ENCODE measurements at regions not wholly inside any gene's neighbourhood (a gene's known extent, or its start where the extent isn't known, plus 50 kb on each side); places are given as distances from the start of the nearest gene placed in this dataset.

DNA sequence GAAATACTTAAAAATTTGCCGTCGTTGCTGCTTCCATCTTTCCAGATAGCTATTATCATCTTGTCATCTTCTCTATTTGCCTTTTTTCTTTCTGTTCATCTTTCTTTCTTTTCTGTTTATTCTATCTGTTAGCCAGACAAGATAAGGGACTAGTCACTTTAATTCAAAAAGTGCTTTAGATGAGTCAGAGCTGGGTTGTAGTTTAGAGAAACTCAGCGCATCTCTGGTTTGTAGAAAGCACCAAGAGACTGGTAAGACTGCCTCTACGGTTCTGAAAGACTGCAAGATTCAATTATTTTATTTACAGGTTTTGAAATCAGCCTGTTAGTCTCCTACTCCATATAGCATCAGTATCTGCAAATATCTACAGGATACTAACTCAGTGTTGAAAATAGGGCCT is 562.8 kb upstream of the RIOK2 start:
- FAIRE-seq, result no peak

DNA sequence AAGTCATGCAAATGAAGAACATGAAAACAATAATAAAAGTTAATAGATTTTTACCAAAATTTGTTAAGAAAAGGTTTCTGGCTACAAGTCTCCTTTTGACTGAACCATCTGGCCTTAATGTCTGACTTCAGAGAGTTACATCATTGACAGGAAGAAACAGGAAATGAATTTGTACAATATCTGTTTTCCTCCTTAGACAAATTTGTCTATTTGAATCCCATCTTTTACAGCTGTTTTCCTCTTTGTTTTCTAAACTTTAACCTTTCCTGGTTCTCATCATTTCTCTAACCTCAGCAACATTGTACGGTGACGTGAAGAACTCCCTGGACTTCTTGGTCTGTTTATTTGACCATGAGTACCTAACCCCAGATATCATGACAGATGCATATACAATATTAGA is 567.5 kb upstream of the RIOK2 start:
- FAIRE-seq, result no peak

DNA sequence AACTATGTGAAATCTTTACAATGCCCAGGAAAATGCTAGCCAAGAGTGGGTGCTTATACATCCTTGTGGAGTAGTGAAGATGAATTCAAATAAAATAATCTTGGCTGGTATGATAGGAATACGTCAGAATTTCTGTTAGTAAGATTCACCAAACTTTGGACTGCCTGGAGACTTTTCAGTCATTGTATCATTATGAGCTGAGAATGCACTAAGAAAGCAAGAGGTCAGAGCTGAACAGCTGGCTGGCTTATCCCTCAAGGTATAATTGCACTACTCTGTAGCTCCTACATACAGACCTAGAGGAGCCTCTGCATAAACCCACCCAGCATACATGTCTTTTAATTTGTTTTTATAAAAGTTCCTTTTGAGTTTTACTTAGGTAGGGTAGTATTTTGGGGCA is 568.5 kb upstream of the RIOK2 start:
- FAIRE-seq, result no peak

DNA sequence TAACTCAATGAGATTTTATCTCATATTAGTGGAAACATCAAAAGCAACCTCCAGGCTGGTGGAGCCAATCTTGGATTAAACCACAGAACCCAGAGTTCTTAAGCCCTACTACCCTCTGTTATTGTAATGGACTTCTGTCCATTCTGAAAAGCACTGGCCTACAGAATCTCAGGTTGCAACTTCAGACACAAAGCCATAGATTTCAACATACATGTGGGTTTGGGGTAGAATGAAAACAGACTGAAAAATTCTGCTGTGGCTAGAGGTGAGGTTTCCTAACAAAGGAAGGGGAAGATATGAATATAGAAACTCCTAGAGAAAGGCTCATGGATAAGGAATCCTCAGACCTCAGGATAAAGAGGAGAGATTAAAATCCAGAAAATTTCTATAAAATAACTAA is 569.8 kb upstream of the RIOK2 start:
- FAIRE-seq, result no peak

GRCh38 chr5:97762483-97762882 is 579.4 kb upstream of the RIOK2 start:
- no peak for FAIRE-seq

DNA sequence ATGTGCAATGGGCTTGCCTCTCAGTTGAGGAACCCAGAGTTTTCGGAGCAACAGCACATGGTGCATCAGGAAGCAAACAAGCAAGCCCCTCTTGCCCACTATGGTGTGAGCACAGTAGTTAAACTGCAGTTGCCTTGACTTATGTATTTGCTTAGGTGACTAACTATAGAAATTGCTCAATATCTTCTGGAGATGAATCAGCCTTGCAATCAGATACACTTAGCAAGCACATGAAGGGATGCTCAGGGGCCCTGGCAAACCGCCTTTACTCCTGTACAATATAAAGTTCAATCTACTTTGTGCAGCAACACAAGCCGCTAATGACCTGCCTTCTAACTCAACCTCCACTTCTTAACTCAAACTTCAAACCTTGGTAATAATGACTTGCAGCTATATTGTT is 581.7 kb upstream of the RIOK2 start:
- FAIRE-seq, result no peak

DNA sequence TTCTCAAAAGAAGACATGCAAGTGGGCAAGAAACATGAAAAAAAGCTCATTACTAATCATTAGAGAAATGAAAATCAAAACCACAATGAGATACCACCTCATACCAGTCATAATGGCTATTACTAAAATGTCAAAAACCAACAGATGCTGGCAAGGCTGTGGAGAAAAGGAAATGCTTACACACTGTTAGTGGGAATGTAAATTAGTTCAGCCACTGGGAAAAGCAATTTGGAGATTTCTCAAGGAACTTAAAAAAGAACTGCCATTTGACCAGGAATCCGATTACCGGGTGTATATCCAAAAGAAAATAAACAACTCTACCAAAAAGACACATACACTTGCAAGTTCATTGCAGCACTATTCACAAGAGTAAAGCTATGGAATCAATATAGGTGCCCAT is 595.4 kb upstream of the RIOK2 start:
- no peak for FAIRE-seq

- peak; percentile 83 for FAIRE-seq
Measured at GRCh38 chr5:97788369-97788768, 605.3 kb upstream of the RIOK2 start.

GRCh38 chr5:97797994-97798451 is 615.0 kb upstream of the RIOK2 start:
- no peak for FAIRE-seq

- FAIRE-seq, result no peak
Measured at GRCh38 chr5:97801461-97801860, 618.4 kb upstream of the RIOK2 start.

DNA sequence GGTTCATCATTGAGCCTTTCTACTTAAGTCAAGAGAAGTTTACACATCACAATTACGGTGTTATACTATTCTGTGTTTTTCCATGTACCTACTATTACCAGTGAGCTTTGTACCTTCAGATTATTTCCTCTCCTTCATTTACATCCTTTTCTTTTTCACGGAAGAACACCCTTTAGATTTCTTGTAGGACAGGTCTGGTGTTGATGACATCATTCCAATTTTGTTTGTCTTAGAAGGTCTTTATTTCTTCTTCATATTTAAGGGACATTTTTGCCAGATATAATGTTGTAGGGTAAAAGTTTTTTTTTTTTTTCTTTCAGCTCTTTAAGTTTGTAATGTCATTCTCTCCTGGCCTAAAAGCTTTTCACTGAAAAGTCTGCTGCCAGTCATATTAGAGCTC is 637.1 kb upstream of the RIOK2 start:
- no peak for FAIRE-seq

DNA sequence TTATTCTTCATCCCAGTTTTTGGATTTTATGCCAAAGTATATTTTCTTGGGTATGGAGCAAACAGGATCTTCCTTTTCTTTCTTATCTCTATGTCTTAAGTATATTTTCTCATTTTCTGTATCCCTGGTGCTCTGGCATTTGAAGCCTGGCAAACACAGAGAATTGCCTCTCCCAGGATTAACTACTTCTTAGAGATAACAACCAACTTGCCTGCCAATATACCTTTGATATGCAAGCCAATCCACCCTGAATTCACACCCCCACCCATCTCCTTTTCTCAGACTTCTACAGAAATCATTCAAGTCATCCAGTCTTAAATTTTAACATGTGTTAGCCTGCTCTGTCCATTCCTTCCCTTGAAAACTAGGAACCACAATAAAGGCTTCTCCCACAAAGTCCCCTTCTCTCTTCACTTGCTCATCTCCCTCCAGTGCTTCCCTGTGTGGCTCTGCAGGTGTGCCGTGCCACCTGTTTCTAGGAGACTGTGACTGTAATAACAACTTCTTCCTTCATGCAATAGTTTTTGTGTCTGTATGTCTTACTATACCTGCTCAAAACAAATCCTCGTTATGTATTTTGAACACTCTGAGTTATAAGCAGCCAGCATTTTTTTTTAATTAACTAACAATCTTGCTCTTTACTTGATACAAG is 649.7 kb upstream of the RIOK2 start:
- FAIRE-seq, result no peak

- FAIRE-seq, result no peak
Measured at GRCh38 chr5:97834561-97834960, 651.5 kb upstream of the RIOK2 start.

GRCh38 chr5:97835112-97835511 is 652.1 kb upstream of the RIOK2 start:
- no peak for FAIRE-seq

GRCh38 chr5:97836816-97837215 is 653.8 kb upstream of the RIOK2 start:
- no peak for FAIRE-seq

GRCh38 chr5:97838214-97838613 is 655.2 kb upstream of the RIOK2 start:
- no peak for FAIRE-seq

GRCh38 chr5:97839341-97840086 is 656.5 kb upstream of the RIOK2 start:
- FAIRE-seq, result no peak

DNA sequence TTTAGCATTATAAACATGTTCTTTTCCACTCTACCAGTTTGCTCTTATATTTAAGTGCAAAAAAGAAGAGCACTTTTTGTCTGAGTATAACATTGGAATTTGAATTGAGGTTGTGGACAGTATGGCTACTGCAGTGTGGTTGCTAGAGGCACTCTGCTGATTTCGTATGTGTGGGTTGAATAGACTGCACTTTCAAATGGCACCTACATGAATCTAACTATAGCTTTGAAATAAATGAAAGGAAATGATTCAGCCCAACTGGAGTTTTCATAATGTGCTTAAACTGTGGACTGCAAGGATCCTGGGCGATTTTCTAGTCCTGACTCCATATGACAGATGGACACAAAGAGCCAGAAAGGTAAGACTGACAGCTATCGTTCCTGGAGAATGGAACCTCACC is 657.6 kb upstream of the RIOK2 start:
- FAIRE-seq, result no peak

- no peak for FAIRE-seq
Measured at GRCh38 chr5:97842687-97843086, 659.6 kb upstream of the RIOK2 start.

DNA sequence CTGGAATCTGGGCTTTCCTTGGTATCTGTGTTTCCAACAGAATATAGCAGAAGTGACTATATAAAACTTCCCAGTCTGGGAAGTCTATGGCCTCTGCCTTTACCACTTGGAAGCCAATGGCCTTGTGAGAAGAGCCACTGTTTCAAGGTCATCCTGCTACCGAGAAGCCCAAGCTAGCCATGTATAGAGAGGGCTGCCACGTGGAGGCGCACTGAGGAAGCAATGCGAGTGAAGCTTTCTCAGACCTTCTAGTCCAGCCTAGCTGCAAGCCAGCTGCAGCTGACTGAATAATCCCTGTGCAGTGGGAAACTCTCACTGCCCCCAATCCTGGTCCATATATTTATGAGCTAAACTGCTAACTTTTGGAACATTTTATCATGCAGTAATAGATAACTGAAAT is 661.8 kb upstream of the RIOK2 start:
- FAIRE-seq, result no peak

- no peak for FAIRE-seq
Measured at GRCh38 chr5:97846643-97847042, 663.6 kb upstream of the RIOK2 start.

DNA sequence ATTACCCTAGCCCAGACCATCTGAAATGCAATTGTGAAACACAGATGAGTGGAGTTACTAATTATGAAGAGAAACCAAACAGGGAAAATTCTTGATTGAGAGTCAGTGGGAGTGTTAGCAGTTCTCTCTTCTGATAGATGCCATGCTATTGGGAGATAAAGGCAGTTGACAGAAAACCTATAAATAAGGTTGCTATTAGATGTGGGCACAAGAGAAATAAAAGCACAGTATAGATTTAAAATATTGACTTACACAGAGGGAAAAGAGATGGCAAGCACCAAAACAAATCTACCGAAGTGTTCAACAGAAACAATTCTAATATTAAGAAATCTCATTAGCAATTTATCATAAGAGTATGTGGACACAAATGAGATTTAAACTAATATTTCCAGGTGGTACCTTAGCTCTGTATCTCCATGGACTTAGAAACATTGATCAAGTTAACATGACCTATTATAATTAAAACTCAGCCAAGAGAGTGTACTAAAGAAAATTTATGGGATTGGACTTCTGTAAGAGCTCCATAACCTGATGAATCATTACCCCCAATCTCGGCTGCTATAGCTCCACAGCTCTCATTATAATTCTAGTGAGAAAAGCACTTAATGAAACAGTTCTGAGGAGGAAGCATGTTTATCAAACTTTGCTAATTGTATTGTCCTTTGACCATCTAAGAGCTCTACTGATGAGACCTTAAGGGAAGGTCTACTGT is 665.0 kb upstream of the RIOK2 start:
- FAIRE-seq, result no peak

- no peak for FAIRE-seq
Measured at GRCh38 chr5:97851036-97851435, 668.0 kb upstream of the RIOK2 start.

Data from A204.1 (cell line).